SK-N-MC (cell line): ENCODE measurements at regions not wholly inside any gene's neighbourhood (a gene's known extent, or its start where the extent isn't known, plus 50 kb on each side); places are given as distances from the start of the nearest gene placed in this dataset.

Experiments used
- DNase-seq: peaks from one replicate; pipeline ENCODE4 v3.0.0-alpha.2; 2011; ENCODE audit warnings: low read depth, low spot score
- H3K27ac ChIP-seq: fragments of 200-600 bp; sonication (generic); 2 replicates; pipeline ENCODE4 v1.5.1; 2016; ENCODE audit warnings: mixed run types
- H3K36me3 ChIP-seq: fragments of 200-600 bp; sonication (generic); 2 replicates; pipeline ENCODE4 v1.6.1; 2017; ENCODE audit warnings: antibody characterized with exemption, low read length, mixed read lengths; ENCODE audit not compliant: insufficient read depth
- H3K4me3 ChIP-seq: fragments of 200-600 bp; sonication (generic); 2 replicates; pipeline ENCODE4 v1.5.1; 2016
- H3K9ac ChIP-seq: fragments of 200-600 bp; sonication (generic); 2 replicates; pipeline ENCODE4 v1.8.0; 2017; ENCODE audit warnings: mixed run types, mixed read lengths; ENCODE audit not compliant: insufficient read length
- H3K9me3 ChIP-seq: fragments of 200-600 bp; sonication (generic); 2 replicates; pipeline ENCODE4 v1.6.1; 2017; ENCODE audit warnings: low read depth, mild to moderate bottlenecking, antibody characterized with exemption, low read length, moderate library complexity, mixed read lengths
- EZH2 ChIP-seq: fragments of 200-600 bp; sonication (generic); IDR thresholded peaks from one replicate; pipeline ENCODE4 v1.6.1; 2017; ENCODE audit warnings: antibody characterized with exemption
- FOXP2 ChIP-seq: optimal IDR thresholded peaks from 2 replicates; pipeline ENCODE3; 2011; ENCODE audit warnings: mild to moderate bottlenecking, moderate library complexity; ENCODE audit not compliant: insufficient read depth; ENCODE audit errors: extremely low read length, control extremely low read depth
- POLR2AphosphoS5 ChIP-seq: IDR thresholded peaks from 2 replicates; pipeline ENCODE4 v1.6.1; 2012; ENCODE audit warnings: mild to moderate bottlenecking, low read depth, low read length, borderline replicate concordance

DNA sequence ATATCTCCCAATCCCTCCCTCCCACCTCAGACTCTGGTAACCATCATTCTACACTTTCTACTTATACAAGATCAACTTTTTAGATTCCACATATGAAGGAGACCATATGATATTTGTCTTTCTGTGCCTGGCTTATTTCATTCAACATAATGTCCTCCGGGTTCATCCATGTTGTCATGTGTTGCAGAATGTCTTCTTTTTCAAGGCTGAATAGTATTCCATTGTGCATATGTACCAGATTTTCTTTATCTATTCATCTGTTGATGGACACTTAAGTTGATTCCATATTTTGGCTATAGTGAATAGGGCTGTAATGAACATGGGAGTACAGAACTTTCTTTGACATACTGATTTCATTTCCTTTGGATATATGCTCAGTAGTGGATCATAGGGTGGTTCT is 78.9 kb upstream of the MAP1B start:
- no peak overlapping the region for H3K9ac ChIP-seq
- H3K27ac ChIP-seq: no peak overlapping the region
- no peak for DNase-seq
- no peak overlapping the region for H3K4me3 ChIP-seq
- no peaks in the 10 kb centered on the region for H3K36me3 ChIP-seq
- TF ChIP-seq EZH2: no peak
- no peak for TF ChIP-seq FOXP2
- TF ChIP-seq POLR2AphosphoS5: no peak
- no peaks in the 10 kb centered on the region for H3K9me3 ChIP-seq

DNA sequence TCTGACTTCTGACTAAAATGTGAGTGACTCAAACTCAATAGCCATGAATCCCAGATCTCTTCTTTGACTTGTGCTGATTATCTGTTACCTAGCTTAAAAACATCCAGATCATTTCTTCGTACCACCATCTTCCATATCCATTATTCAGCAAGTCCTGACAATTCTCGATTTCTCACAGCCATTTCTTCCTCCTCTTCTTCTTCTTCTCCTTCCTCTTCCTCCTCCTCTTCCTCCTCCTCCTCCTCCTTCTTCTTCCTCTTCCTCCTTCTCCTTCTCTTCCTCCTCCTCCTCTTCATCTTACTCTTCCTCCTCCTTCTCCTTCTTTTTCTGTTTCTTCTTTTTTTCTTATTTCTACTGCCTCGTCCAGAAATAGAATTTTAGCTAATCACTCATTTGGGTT is 77.0 kb upstream of the MAP1B start:
- Histone ChIP-seq H3K9me3 (no peaks in the 10 kb centered on the region), H3K9ac (no peak overlapping the region), H3K36me3 (no peaks in the 10 kb centered on the region), H3K27ac (no peak overlapping the region), H3K4me3 (no peak overlapping the region)
- DNase-seq: no peak
- TF ChIP-seq EZH2: no peak

DNA sequence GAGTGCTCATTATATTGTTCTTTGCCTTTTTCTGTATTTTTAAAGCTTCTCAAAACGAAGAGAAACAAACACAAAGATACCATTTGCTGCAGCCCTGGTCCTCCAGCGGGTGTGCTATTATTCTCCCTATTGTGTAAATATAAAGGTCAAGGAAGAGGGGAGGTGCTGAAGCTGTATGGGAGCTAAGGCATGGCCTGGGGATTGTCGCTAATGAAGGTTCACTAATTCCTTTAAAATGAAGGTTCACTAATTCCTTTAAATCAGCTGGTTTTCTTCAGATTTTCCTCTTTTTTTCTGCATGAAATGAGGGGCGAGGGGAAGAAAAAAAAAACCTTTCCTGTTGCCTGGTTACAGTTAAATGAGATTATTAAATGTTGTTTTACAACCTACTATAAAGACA is 74.5 kb upstream of the MAP1B start:
- DNase-seq: no peak
- no peak overlapping the region for H3K4me3 ChIP-seq
- H3K27ac ChIP-seq: no peak overlapping the region
- no peak overlapping the region for H3K9ac ChIP-seq
- TF ChIP-seq EZH2: no peak
- TF ChIP-seq POLR2AphosphoS5: no peak
- TF ChIP-seq FOXP2: no peak
- no peaks in the 10 kb centered on the region for H3K36me3 ChIP-seq
- H3K9me3 ChIP-seq: no peaks in the 10 kb centered on the region

DNA sequence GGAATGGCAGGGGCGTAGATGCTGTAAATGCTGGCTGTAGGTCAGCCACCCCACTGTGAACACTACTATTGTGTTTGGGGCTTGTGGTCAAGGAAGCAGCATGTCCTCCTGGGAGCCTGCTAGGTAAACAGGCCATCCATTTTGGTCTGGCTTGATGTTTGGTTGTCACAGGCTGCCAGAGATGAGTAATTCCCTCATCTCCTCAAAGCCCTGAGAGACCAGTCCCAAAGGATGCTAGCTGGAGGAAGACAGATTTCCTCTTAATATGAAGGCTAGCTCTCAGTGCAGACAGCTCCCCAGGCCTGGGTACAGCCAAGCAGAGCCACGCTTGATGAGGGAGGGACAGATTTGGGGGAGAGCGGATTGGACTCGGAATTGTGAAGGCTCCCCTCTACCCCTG is 72.5 kb upstream of the MAP1B start:
- no peak overlapping the region for H3K4me3 ChIP-seq

DNA sequence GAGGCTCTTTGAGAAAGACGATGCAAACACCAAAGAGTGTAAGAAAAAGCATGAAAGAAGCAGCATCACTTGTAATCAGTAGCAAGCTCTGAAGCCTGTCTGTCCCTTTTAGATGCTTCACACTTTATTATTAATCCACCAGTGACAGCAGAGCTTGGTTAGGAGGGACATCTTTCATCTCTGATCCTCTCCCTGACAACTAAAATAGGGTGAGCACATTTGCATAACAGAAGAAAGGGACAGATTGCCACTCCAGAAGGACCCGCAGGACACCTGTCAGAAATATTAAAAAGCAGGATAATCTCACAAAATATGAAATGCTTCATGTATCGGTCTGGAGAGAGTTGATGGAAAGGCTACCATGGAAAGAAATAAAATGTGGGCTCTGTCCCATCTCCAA is 71.4 kb upstream of the MAP1B start:
- H3K9ac ChIP-seq: no peak overlapping the region
- no peaks in the 10 kb centered on the region for H3K36me3 ChIP-seq
- no peak overlapping the region for H3K4me3 ChIP-seq
- no peaks in the 10 kb centered on the region for H3K9me3 ChIP-seq
- H3K27ac ChIP-seq: no peak overlapping the region
- no peak for DNase-seq
- no peak for TF ChIP-seq FOXP2
- no peak for TF ChIP-seq EZH2
- no peak for TF ChIP-seq POLR2AphosphoS5

More for the DNA sequence above, 72.5 kb upstream of the MAP1B start:
- DNase-seq: no peak
- TF ChIP-seq POLR2AphosphoS5 (no peak), EZH2 (no peak), FOXP2 (no peak)
- no peaks in the 10 kb centered on the region for H3K36me3 ChIP-seq
- H3K27ac ChIP-seq: no peak overlapping the region
- no peaks in the 10 kb centered on the region for H3K9me3 ChIP-seq
- no peak overlapping the region for H3K9ac ChIP-seq

DNA sequence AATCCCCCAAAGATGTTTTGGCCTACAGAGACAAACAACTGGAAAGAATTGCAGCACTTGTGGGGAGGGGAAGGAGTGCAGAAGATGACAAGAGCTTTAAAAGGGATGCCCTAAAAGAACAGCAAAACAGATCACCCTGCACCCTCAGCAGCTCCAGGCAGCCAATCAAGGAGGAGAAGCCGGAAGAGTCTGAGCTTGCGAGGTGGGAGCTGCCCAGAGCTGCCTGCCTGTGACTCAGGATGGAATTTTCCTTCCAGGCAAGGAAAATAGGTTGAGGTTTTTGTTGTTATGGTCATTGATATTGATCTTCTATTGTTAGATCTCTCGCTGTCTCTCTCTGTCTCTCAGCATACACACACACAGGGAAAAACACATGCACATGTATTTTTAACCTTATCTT is 70.3 kb upstream of the MAP1B start:
- Histone ChIP-seq H3K27ac (no peak overlapping the region), H3K36me3 (no peaks in the 10 kb centered on the region), H3K9me3 (no peaks in the 10 kb centered on the region), H3K4me3 (no peak overlapping the region), H3K9ac (no peak overlapping the region)
- no peak for TF ChIP-seq FOXP2
- DNase-seq: no peak

DNA sequence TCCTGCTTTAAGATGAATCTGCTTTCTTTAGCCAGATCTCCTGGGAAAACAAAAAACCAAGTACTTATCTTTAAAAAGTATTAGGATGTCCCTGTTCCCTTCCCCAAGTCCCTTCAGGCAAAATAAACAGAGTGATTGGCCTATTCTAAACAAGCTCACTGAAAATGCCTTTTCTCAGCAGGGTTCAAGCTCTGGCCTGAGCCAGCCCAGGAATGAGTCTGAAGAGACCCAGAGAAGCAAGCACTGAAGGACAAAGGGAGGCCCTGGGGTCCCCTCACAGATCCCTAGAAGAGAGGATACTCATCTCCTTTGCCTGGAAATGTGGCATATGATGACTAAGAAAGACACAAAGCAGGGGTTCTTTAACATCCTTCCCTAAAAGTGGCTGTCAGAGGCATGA is 66.8 kb upstream of the MAP1B start:
- Histone ChIP-seq H3K9me3 (no peaks in the 10 kb centered on the region), H3K9ac (no peak overlapping the region), H3K27ac (no peak overlapping the region), H3K36me3 (no peaks in the 10 kb centered on the region), H3K4me3 (no peak overlapping the region)
- TF ChIP-seq POLR2AphosphoS5 (no peak), EZH2 (no peak), FOXP2 (no peak)
- no peak for DNase-seq

DNA sequence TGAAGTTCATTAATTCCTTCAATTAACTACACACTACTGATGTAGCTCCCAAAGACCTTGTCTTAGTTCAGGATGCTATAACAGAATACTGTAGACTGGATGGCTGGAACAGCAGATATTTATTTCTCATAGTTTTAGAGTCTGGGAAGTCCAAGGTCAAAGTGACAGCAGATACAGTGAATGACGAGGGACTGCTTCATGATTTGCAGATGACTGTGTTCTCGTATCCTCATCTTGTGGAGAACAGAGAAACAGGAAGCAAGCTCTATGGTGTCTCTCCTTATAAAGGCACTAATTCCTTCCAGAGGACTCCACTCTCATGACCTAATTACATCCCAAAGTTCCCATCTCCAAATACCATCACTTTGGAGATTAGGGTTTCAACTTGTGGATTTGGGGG is 65.6 kb upstream of the MAP1B start:
- no peak overlapping the region for H3K27ac ChIP-seq
- H3K4me3 ChIP-seq: no peak overlapping the region
- TF ChIP-seq EZH2 (no peak), POLR2AphosphoS5 (no peak), FOXP2 (no peak)
- DNase-seq: no peak
- no peak overlapping the region for H3K9ac ChIP-seq
- no peaks in the 10 kb centered on the region for H3K36me3 ChIP-seq
- no peaks in the 10 kb centered on the region for H3K9me3 ChIP-seq

DNA sequence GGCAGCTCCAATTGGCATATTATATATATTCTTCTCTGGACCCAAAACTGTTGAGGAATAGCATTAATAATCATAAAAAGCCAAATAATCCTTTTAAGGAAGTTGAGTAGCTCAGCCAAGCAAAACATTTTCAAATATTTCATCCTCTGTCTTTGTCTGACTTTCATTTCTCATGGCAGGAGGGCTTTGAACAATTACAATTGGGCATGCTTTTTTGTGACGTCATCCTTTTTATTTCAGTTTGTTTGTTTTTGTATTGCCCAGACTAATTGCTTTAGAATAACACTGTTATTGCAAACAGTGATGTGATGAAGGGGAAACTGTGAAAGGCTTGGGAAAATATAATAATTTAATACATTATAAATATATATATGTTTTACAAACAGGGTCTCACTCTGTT is 65.2 kb upstream of the MAP1B start:
- TF ChIP-seq EZH2 (no peak), POLR2AphosphoS5 (no peak), FOXP2 (no peak)

More for the DNA sequence above, 65.2 kb upstream of the MAP1B start:
- Histone ChIP-seq H3K4me3 (no peak overlapping the region), H3K9ac (no peak overlapping the region), H3K27ac (no peak overlapping the region), H3K36me3 (no peaks in the 10 kb centered on the region), H3K9me3 (no peaks in the 10 kb centered on the region)
- no peak for DNase-seq
